Neural cell (in vitro differentiated cells): ENCODE measurements at regions not wholly inside any gene's neighbourhood (a gene's known extent, or its start where the extent isn't known, plus 50 kb on each side); places are given as distances from the start of the nearest gene placed in this dataset.

Source experiments
- EP300 ChIP-seq: fragments of 450-650 bp; conservative IDR thresholded peaks from 2 replicates; pipeline ENCODE4 v1.6.1; 2014; ENCODE audit warnings: antibody characterized with exemption, mild to moderate bottlenecking, moderate library complexity; ENCODE audit not compliant: poor library complexity, severe bottlenecking
- POLR2AphosphoS5 ChIP-seq: IDR thresholded peaks from 2 replicates; pipeline ENCODE4 v1.6.1; 2012
- REST ChIP-seq: IDR thresholded peaks from 2 replicates; pipeline ENCODE4 v1.6.1; 2012; ENCODE audit warnings: borderline replicate concordance

- TF ChIP-seq POLR2AphosphoS5: no peak
- TF ChIP-seq EP300: no peak
- TF ChIP-seq REST: no peak
These were observed 1679.0 kb downstream of the SUCLG1 start for GRCh38 chr2:82780050-82780449.
